ENCODE measurements at regions not wholly inside any gene's neighbourhood (a gene's known extent, or its start where the extent isn't known, plus 50 kb on each side); places are given as distances from the start of the nearest gene placed in this dataset.
A peak's percentile ranks its signal among the peaks of the same experiment; 100 is the strongest.

DNA sequence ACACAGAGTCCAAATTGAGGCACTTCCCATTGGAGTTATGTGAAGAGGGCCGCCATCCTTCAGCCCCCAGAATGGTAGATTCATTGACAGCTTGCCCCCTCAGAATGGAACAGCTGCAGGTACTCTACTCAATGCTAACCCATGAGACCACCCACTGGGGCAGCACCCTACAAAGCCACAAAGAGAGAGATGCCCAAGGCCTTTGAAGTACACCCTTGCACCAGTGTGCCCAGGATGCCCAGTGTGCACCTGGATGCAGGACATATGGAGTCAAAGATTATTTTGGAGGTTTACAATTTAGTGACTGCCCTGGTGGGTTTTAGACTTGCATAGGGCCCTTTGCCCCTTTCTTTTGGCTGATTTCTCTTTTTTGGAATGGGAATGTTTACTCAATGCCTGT lies 933.9 kb downstream of the SLC16A7 start:
- H3K36me3 ChIP-seq (ENCODE audit: control insufficient read depth, insufficient read depth, low read length) = no peaks in the 10 kb centered on the region
- H3K9ac ChIP-seq (ENCODE audit: insufficient read depth, low read length) = no peak overlapping the region
- no peak for DNase-seq (ENCODE audit: low read depth in 2 of 2)
- TF ChIP-seq, protein P1, sequence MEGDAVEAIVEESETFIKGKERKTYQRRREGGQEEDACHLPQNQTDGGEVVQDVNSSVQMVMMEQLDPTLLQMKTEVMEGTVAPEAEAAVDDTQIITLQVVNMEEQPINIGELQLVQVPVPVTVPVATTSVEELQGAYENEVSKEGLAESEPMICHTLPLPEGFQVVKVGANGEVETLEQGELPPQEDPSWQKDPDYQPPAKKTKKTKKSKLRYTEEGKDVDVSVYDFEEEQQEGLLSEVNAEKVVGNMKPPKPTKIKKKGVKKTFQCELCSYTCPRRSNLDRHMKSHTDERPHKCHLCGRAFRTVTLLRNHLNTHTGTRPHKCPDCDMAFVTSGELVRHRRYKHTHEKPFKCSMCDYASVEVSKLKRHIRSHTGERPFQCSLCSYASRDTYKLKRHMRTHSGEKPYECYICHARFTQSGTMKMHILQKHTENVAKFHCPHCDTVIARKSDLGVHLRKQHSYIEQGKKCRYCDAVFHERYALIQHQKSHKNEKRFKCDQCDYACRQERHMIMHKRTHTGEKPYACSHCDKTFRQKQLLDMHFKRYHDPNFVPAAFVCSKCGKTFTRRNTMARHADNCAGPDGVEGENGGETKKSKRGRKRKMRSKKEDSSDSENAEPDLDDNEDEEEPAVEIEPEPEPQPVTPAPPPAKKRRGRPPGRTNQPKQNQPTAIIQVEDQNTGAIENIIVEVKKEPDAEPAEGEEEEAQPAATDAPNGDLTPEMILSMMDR (conservative IDR thresholded peaks at IDR 0.05 in 1 of 2, IDR thresholded peaks at IDR 0.05 in 1 of 2; ENCODE audit: low read depth in 1 of 2, low read length in 2 of 2) = no peak
- no peak for TF ChIP-seq EZH2 (IDR thresholded peaks at IDR 0.05; ENCODE audit: low read length, missing control alignments)
- no peaks in the 10 kb centered on the region for H3K9me3 ChIP-seq (ENCODE audit: control insufficient read depth, insufficient read depth, low read depth, low read length)
- H3K4me3 ChIP-seq (replicated peaks in 1 of 4; ENCODE audit: control extremely low read depth in 1 of 4, insufficient read depth in 1 of 4, low read depth in 3 of 4, low read length in 4 of 4) = no peak overlapping the region
- no peaks in the 10 kb centered on the region for H3K27me3 ChIP-seq (ENCODE audit: control insufficient read depth, insufficient read depth, low read length)
- H3K4me1 ChIP-seq (ENCODE audit: control insufficient read depth, extremely low read depth, insufficient read depth, low read length) = no peaks in the 10 kb centered on the region
- H3K79me2 ChIP-seq (ENCODE audit: control insufficient read depth, insufficient read depth, low read length) = no peaks in the 10 kb centered on the region
- H3K27ac ChIP-seq (ENCODE audit: insufficient read depth, low read length) = no peak overlapping the region
- H4K20me1 ChIP-seq (ENCODE audit: control insufficient read depth, extremely low read depth, insufficient read depth, low read length) = no peaks in the 10 kb centered on the region
- H3K4me2 ChIP-seq (ENCODE audit: extremely low read depth, insufficient read depth, low read length) = no peak overlapping the region
- no peak overlapping the region for H2AFZ ChIP-seq (ENCODE audit: low read length)

DNA sequence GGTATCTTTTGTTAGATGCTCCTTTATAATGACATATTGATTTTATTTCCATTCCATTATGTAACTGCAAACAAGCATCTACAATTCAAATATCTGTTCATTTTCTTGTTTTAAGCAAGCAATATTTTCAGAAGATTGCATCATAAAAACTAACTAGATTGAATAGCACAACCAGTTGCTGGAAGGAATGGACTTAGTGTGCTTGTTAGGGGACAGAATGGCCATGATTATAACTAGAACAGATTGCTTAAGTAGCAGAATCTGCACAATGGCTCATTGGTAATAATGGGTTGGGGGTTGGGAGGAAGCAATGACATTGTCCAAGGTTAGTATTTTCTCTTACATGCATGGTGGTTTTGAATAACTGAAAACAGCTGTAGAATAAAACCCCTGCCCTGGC lies 939.5 kb downstream of the SLC16A7 start:
- H3K79me2 ChIP-seq (ENCODE audit: control insufficient read depth, insufficient read depth, low read length) = no peaks in the 10 kb centered on the region
- DNase-seq (ENCODE audit: low read depth in 2 of 2) = peak in 1 of 2 donors; percentile 63
- no peaks in the 10 kb centered on the region for H4K20me1 ChIP-seq (ENCODE audit: control insufficient read depth, extremely low read depth, insufficient read depth, low read length)
- H3K4me1 ChIP-seq (ENCODE audit: control insufficient read depth, extremely low read depth, insufficient read depth, low read length) = no peaks in the 10 kb centered on the region
- H2AFZ ChIP-seq (ENCODE audit: low read length) = no peak overlapping the region
- no peaks in the 10 kb centered on the region for H3K27me3 ChIP-seq (ENCODE audit: control insufficient read depth, insufficient read depth, low read length)
- no peak overlapping the region for H3K27ac ChIP-seq (ENCODE audit: insufficient read depth, low read length)
- no peak overlapping the region for H3K4me2 ChIP-seq (ENCODE audit: extremely low read depth, insufficient read depth, low read length)
- TF ChIP-seq, protein P1 (conservative IDR thresholded peaks at IDR 0.05 in 1 of 2, IDR thresholded peaks at IDR 0.05 in 1 of 2; ENCODE audit: low read depth in 1 of 2, low read length in 2 of 2) = no peak
- TF ChIP-seq EZH2 (IDR thresholded peaks at IDR 0.05; ENCODE audit: low read length, missing control alignments) = no peak
- no peaks in the 10 kb centered on the region for H3K36me3 ChIP-seq (ENCODE audit: control insufficient read depth, insufficient read depth, low read length)
- H3K4me3 ChIP-seq (replicated peaks in 1 of 4; ENCODE audit: control extremely low read depth in 1 of 4, insufficient read depth in 1 of 4, low read depth in 3 of 4, low read length in 4 of 4) = no peak overlapping the region
- no peaks in the 10 kb centered on the region for H3K9me3 ChIP-seq (ENCODE audit: control insufficient read depth, insufficient read depth, low read depth, low read length)
- H3K9ac ChIP-seq (ENCODE audit: insufficient read depth, low read length) = no peak overlapping the region

DNA sequence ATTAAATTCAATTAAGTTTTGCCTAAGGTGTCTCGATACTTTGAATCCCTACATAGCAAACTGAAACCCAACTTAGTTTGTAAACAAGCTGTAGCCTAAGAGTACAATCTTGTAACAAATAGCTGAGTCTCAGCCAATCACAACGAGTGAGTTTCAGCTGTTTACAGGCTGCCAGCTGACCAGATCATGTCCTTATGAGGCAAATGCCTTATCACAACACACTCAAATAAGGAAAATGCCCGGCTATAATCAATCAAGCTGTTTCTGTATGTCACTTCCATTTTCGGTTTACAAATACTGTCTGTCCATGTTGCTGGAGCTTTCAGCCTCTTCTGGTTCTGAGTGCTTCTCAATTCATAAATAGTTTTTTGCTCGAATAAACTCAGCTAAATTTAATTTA lies 943.8 kb downstream of the SLC16A7 start:
- H3K79me2 ChIP-seq (ENCODE audit: control insufficient read depth, insufficient read depth, low read length) = no peaks in the 10 kb centered on the region
- TF ChIP-seq, protein P1 (conservative IDR thresholded peaks at IDR 0.05 in 1 of 2, IDR thresholded peaks at IDR 0.05 in 1 of 2; ENCODE audit: low read depth in 1 of 2, low read length in 2 of 2) = no peak
- TF ChIP-seq EZH2 (IDR thresholded peaks at IDR 0.05; ENCODE audit: low read length, missing control alignments) = no peak
- H3K27me3 ChIP-seq (ENCODE audit: control insufficient read depth, insufficient read depth, low read length) = no peaks in the 10 kb centered on the region
- H4K20me1 ChIP-seq (ENCODE audit: control insufficient read depth, extremely low read depth, insufficient read depth, low read length) = no peaks in the 10 kb centered on the region
- no peaks in the 10 kb centered on the region for H3K9me3 ChIP-seq (ENCODE audit: control insufficient read depth, insufficient read depth, low read depth, low read length)
- no peaks in the 10 kb centered on the region for H3K4me1 ChIP-seq (ENCODE audit: control insufficient read depth, extremely low read depth, insufficient read depth, low read length)
- H3K4me3 ChIP-seq (replicated peaks in 1 of 4; ENCODE audit: control extremely low read depth in 1 of 4, insufficient read depth in 1 of 4, low read depth in 3 of 4, low read length in 4 of 4) = peak overlapping the region in 2 of 4 experiments; percentile 15 to 25
- H2AFZ ChIP-seq (ENCODE audit: low read length) = no peak overlapping the region
- H3K36me3 ChIP-seq (ENCODE audit: control insufficient read depth, insufficient read depth, low read length) = no peaks in the 10 kb centered on the region
- no peak overlapping the region for H3K4me2 ChIP-seq (ENCODE audit: extremely low read depth, insufficient read depth, low read length)
- H3K27ac ChIP-seq (ENCODE audit: insufficient read depth, low read length) = no peak overlapping the region
- H3K9ac ChIP-seq (ENCODE audit: insufficient read depth, low read length) = no peak overlapping the region
- peak in 1 of 2 donors; percentile 67 for DNase-seq (ENCODE audit: low read depth in 2 of 2)

Measured in fibroblast of lung (primary cell).